ENCODE measurements at regions not wholly inside any gene's neighbourhood (a gene's known extent, or its start where the extent isn't known, plus 50 kb on each side); places are given as distances from the start of the nearest gene placed in this dataset.

GRCh38 chr3:187926620-187927019 is 181.4 kb upstream of the BCL6 start:
- CTCF ChIA-PET: interaction anchor here (1.1 kb wide), 1 partner anchor 9 kb away, joined by 3 read pairs; no protein-coding TSS in a partner anchor
- TF ChIP-seq CTCF (IDR thresholded peaks at IDR 0.05; ENCODE audit: insufficient read depth, low read depth, low read length): no peak
- DNase-seq (ENCODE audit: low read depth): no peak
- no peaks in the 10 kb centered on the region for H3K27me3 ChIP-seq (ENCODE audit: control insufficient read depth, insufficient read depth, low read length)
- no peaks in the 10 kb centered on the region for H3K36me3 ChIP-seq (ENCODE audit: control insufficient read depth, insufficient read depth, low read length)
- H3K4me3 ChIP-seq (ENCODE audit: low read depth, low read length): no peak overlapping the region
- POLR2A ChIA-PET: interaction anchor here (0.6 kb wide), 1 partner anchor 149 kb away, joined by 5 read pairs; no protein-coding TSS in a partner anchor

DNA sequence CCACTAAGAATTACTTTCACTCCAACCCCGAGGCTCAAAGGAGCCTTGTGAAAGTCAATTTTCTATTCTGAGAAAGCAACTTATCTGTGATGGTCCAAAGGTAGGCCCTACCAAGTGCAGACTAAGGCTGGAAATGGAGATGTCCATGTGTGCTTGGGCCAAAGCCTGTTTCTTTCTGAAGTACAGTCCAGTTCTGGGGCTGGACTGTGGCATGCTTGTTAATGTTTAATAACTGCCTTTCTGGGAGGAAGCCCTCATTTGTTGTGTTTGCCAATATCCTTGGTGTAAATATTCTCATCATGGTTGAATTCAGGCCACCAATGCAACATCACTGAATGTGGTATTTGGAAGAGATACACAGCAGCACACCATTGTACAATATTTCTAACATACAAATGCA is 182.3 kb upstream of the BCL6 start:
- H3K27me3 ChIP-seq (ENCODE audit: control insufficient read depth, insufficient read depth, low read length): no peaks in the 10 kb centered on the region
- CTCF ChIA-PET: interaction anchor here (0.9 to 1.5 kb wide), 4 partner anchors 9 to 21 kb away, joined by 3 to 4 read pairs (median 4); no protein-coding TSS in a partner anchor
- DNase-seq (ENCODE audit: low read depth): no peak
- POLR2A ChIA-PET: no interaction called here
- no peak for TF ChIP-seq CTCF (IDR thresholded peaks at IDR 0.05; ENCODE audit: insufficient read depth, low read depth, low read length)
- no peak overlapping the region for H3K4me3 ChIP-seq (ENCODE audit: low read depth, low read length)
- no peaks in the 10 kb centered on the region for H3K36me3 ChIP-seq (ENCODE audit: control insufficient read depth, insufficient read depth, low read length)

GRCh38 chr3:187929112-187929816 is 184.0 kb upstream of the BCL6 start:
- DNase-seq (ENCODE audit: low read depth): no peak

DNA sequence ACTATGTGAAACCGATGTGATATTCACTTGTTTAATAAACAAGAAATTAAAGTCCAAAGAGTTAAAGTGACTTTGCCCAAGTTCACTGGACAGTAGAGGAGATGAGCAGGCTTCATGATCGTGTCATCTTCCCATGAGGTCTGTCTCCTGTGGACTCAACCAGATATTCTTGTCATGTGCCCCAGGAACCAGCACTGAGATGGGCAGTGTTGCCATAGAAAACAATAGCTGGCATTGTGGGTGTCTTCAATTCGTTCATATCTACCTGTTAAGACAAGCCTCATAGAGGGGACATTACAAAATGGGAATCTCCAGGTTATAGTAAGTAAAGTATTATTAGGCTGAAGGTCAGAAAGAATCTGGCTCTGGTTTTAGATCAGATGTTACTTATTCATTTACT is 184.8 kb upstream of the BCL6 start:
- H3K27me3 ChIP-seq (ENCODE audit: control insufficient read depth, insufficient read depth, low read length): no peaks in the 10 kb centered on the region
- no peak for TF ChIP-seq CTCF (IDR thresholded peaks at IDR 0.05; ENCODE audit: insufficient read depth, low read depth, low read length)

More at GRCh38 chr3:187929112-187929816, 184.0 kb upstream of the BCL6 start:
- ChIA-PET CTCF (interaction anchor here (1.4 kb wide), 1 partner anchor 10 kb away, joined by 5 read pairs; no protein-coding TSS in a partner anchor), POLR2A (no interaction called here)
- no peaks in the 10 kb centered on the region for H3K27me3 ChIP-seq (ENCODE audit: control insufficient read depth, insufficient read depth, low read length)
- no peaks in the 10 kb centered on the region for H3K36me3 ChIP-seq (ENCODE audit: control insufficient read depth, insufficient read depth, low read length)
- TF ChIP-seq CTCF (IDR thresholded peaks at IDR 0.05; ENCODE audit: insufficient read depth, low read depth, low read length): no peak
- H3K4me3 ChIP-seq (ENCODE audit: low read depth, low read length): no peak overlapping the region

GRCh38 chr3:187931101-187931500 is 185.8 kb upstream of the BCL6 start:
- H3K36me3 ChIP-seq (ENCODE audit: control insufficient read depth, insufficient read depth, low read length): no peaks in the 10 kb centered on the region
- POLR2A ChIA-PET: no interaction called here
- H3K4me3 ChIP-seq (ENCODE audit: low read depth, low read length): no peak overlapping the region
- CTCF ChIA-PET: no interaction called here
- no peaks in the 10 kb centered on the region for H3K27me3 ChIP-seq (ENCODE audit: control insufficient read depth, insufficient read depth, low read length)
- no peak for TF ChIP-seq CTCF (IDR thresholded peaks at IDR 0.05; ENCODE audit: insufficient read depth, low read depth, low read length)
- no peak for DNase-seq (ENCODE audit: low read depth)

More for the DNA sequence above, 184.8 kb upstream of the BCL6 start:
- DNase-seq (ENCODE audit: low read depth): no peak
- ChIA-PET CTCF (no interaction called here), POLR2A (no interaction called here)
- Histone ChIP-seq H3K4me3 (ENCODE audit: low read depth, low read length) (no peak overlapping the region), H3K36me3 (ENCODE audit: control insufficient read depth, insufficient read depth, low read length) (no peaks in the 10 kb centered on the region)

Data from BJ (cell line).